Adrenal gland (tissue), 9 donors: ENCODE measurements at regions not wholly inside any gene's neighbourhood (a gene's known extent, or its start where the extent isn't known, plus 50 kb on each side); places are given as distances from the start of the nearest gene placed in this dataset.

ENCODE experiments used
- DNase-seq, 7 donors: peaks; one replicate each; pipeline ENCODE4 v3.0.0-alpha.2; 2019 to 2020
- H3K27ac ChIP-seq, 5 donors: fragments of 200-600 bp; sonication (generic) in 4 of 5; 1 replicate in 3 of 5; 2 replicates in 2 of 5; pipeline versions ENCODE4 v1.5.1 to v1.8.0; 2016 to 2020; ENCODE audit warnings: mild to moderate bottlenecking in 1 of 5
- H3K27me3 ChIP-seq: fragments of 200-600 bp; 2 replicates; pipeline ENCODE4 v1.8.0; 2021
- H3K36me3 ChIP-seq, 2 donors: fragments of 200-600 bp; replicated peaks in 1 of 2; 1 replicate in 1 of 2; 2 replicates in 1 of 2; pipeline versions ENCODE4 v1.5.1 to v1.8.0; 2018 to 2022
- H3K4me1 ChIP-seq, 2 donors: fragments of 200-600 bp; replicated peaks in 1 of 2; 1 replicate in 1 of 2; 2 replicates in 1 of 2; pipeline versions ENCODE4 v1.5.1 to v1.8.0; 2018 to 2021
- H3K4me3 ChIP-seq, 4 donors: fragments of 200-600 bp; sonication (generic) in 3 of 4; one replicate each; pipeline ENCODE4 v1.5.1; 2016 to 2018
- H3K9me3 ChIP-seq, 3 donors: fragments of 200-600 bp; sonication (generic) in 1 of 3; replicated peaks in 1 of 3; 1 replicate in 2 of 3; 2 replicates in 1 of 3; pipeline versions ENCODE4 v1.5.1 to v1.8.0; 2016 to 2021
- POLR2A ChIP-seq, 2 donors: fragments of 450-650 bp; IDR thresholded peaks; one replicate each; pipeline ENCODE4 v1.6.1; 2017; ENCODE audit warnings: antibody characterized with exemption in 2 of 2, mild to moderate bottlenecking in 2 of 2, moderate library complexity in 1 of 2
- WGBS, 4 donors: extraction: QIAGEN DNeasy Blood & Tissue Kit in 2 of 4; methylation state at CpG; one replicate each; pipeline versions ENCODE4 v1.1.5 to v1.1.7; 2013 to 2017; 5-methylcytosine and 5-hydroxymethylcytosine counted together
- intact Hi-C, 2 donors: fragments of 100-400 bp; cut with DNase I; formaldehyde crosslinking; loops; one replicate each; pipeline versions ENCODE4 v1.14.1 to v1.15.0; 2022 to 2023
- TF ChIP-seq, protein P1 (sequence below), 6 experiments: fragments of 450-650 bp in 4 of 6; fragments of 200-600 bp in 2 of 6; sonication (generic) in 1 of 6; IDR thresholded peaks; 1 replicate in 5 of 6; 2 replicates in 1 of 6; pipeline versions ENCODE4 v1.5.1 to v1.8.0; 2016 to 2021; ENCODE audit warnings: antibody characterized with exemption in 6 of 6, mild to moderate bottlenecking in 2 of 6, moderate library complexity in 1 of 6
- donor health status: healthy with polysubstance abuse.
- donor health status: Bipolar disorder and iron deficiency.
- donor health status: DM: yes; HTN: yes; CAD: no.
- donor health status: DM: no; HTN: no; CAD: no.
- donor health status: DM: no; HTN: no; CAD: no.

- H3K9me3 ChIP-seq, result no peaks in the 10 kb centered on the region
- 56 to 71% (median 65%) methylated on average over 13 to 17 of the region's 17 CpGs for WGBS, 4 donors
- H3K27me3 ChIP-seq, result no peaks in the 10 kb centered on the region
- no peaks in the 10 kb centered on the region for H3K4me1 ChIP-seq
- DNase-seq, result no peak
- H3K36me3 ChIP-seq, result no peaks in the 10 kb centered on the region
- H3K27ac ChIP-seq, result no peak overlapping the region
- TF ChIP-seq, protein P1, sequence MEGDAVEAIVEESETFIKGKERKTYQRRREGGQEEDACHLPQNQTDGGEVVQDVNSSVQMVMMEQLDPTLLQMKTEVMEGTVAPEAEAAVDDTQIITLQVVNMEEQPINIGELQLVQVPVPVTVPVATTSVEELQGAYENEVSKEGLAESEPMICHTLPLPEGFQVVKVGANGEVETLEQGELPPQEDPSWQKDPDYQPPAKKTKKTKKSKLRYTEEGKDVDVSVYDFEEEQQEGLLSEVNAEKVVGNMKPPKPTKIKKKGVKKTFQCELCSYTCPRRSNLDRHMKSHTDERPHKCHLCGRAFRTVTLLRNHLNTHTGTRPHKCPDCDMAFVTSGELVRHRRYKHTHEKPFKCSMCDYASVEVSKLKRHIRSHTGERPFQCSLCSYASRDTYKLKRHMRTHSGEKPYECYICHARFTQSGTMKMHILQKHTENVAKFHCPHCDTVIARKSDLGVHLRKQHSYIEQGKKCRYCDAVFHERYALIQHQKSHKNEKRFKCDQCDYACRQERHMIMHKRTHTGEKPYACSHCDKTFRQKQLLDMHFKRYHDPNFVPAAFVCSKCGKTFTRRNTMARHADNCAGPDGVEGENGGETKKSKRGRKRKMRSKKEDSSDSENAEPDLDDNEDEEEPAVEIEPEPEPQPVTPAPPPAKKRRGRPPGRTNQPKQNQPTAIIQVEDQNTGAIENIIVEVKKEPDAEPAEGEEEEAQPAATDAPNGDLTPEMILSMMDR (IDR thresholded peaks at IDR 0.05), result no peak
- no peak for TF ChIP-seq POLR2A (IDR thresholded peaks at IDR 0.05)
- H3K4me3 ChIP-seq, result no peak overlapping the region
- intact Hi-C loops, result no loop called here
Measured at GRCh38 chr2:3970791-3971651, 267.6 kb downstream of the DCDC2C start.

- Histone ChIP-seq H3K36me3 (no peaks in the 10 kb centered on the region), H3K27ac (no peak overlapping the region), H3K9me3 (no peaks in the 10 kb centered on the region), H3K4me3 (no peak overlapping the region), H3K27me3 (no peaks in the 10 kb centered on the region), H3K4me1 (no peaks in the 10 kb centered on the region)
- 87 to 100% (median 90%) methylated on average over 4 of the region's 4 CpGs for WGBS, 4 donors
- DNase-seq, result no peak
- intact Hi-C loops, result no loop called here
- TF ChIP-seq POLR2A (IDR thresholded peaks at IDR 0.05), result no peak
- TF ChIP-seq, protein P1 (IDR thresholded peaks at IDR 0.05), result no peak
Measured at GRCh38 chr2:3971652-3972192, 268.3 kb downstream of the DCDC2C start.

DNA sequence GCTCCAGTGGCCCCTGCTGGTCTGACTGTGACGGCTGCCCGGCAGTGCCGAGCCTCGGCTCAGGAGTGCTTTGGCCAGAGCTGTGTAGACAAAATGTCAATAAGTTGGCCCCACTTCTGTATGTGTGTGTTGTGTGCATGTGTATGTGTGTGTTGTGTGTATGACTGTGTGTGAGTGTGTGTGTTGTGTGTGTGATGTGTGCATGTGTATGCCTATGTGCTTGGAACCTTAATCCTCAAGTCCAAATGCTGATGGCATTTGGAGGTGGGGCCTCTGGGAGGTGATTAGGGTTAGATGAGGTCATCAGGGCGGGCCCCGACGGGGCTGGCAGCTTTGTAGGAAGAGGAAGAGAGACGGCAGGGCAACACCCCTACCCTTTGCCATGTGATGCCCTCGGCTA, 269.0 kb downstream of the DCDC2C start:
- intact Hi-C loops, result no loop called here
- Histone ChIP-seq H3K4me3 (no peak overlapping the region), H3K27ac (no peak overlapping the region), H3K9me3 (no peaks in the 10 kb centered on the region), H3K36me3 (no peaks in the 10 kb centered on the region), H3K4me1 (no peaks in the 10 kb centered on the region), H3K27me3 (no peaks in the 10 kb centered on the region)
- no peak for DNase-seq
- TF ChIP-seq, protein P1 (IDR thresholded peaks at IDR 0.05), result no peak
- TF ChIP-seq POLR2A (IDR thresholded peaks at IDR 0.05), result no peak
- 67 to 88% (median 77%) methylated on average over 9 of the region's 9 CpGs for WGBS, 4 donors

DNA sequence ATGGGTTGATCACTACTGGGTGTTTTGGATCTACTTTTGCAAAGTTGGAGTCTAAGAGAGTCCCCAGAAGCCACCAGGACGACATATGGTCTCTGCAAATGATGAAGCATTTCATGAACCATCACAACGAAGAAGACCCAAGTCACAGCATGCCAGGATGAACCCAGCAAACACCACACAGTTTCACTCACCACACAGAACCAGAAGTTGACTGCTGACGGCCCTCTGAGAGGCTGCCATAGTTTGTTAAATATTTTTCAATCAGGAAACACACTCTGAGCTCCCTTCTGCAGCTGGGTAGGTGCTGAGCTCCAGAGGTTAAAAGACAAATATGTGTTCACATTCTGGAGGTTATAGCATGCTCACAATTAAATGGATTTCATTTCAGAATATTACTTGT, 271.4 kb downstream of the DCDC2C start:
- WGBS, 4 donors, result 55 to 69% (median 59%) methylated on average over 3 of the region's 3 CpGs
- Histone ChIP-seq H3K27ac (no peak overlapping the region), H3K4me1 (no peaks in the 10 kb centered on the region), H3K27me3 (no peaks in the 10 kb centered on the region), H3K36me3 (no peaks in the 10 kb centered on the region), H3K4me3 (no peak overlapping the region), H3K9me3 (no peaks in the 10 kb centered on the region)
- no peak for DNase-seq
- TF ChIP-seq, protein P1 (IDR thresholded peaks at IDR 0.05), result no peak
- no peak for TF ChIP-seq POLR2A (IDR thresholded peaks at IDR 0.05)
- intact Hi-C loops, result no loop called here
